ENCODE measurements at regions not wholly inside any gene's neighbourhood (a gene's known extent, or its start where the extent isn't known, plus 50 kb on each side); places are given as distances from the start of the nearest gene placed in this dataset.

DNA sequence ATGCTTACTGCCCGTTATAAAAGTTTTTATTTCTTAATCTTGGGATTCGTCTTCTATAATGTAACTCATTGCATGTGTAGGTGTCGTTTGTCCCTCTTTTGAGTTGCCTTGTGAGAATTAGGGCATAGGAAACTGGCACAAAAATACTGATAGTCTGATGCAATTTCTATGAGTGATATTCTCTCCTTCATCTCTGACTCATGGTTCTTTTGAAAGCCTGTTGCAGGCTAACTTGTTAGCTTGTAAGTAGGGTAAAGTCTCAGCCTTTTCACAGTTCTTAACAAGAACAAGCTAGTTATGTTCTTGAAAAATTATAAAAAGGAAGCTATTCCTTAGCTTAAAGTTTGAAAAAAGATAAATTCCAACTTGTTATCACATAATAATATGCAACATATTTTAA lies 1085.4 kb upstream of the NRXN1 start:
- no peak for TF ChIP-seq EP300 (IDR thresholded peaks at IDR 0.05; ENCODE audit: low read depth)
- TF ChIP-seq, protein P1, sequence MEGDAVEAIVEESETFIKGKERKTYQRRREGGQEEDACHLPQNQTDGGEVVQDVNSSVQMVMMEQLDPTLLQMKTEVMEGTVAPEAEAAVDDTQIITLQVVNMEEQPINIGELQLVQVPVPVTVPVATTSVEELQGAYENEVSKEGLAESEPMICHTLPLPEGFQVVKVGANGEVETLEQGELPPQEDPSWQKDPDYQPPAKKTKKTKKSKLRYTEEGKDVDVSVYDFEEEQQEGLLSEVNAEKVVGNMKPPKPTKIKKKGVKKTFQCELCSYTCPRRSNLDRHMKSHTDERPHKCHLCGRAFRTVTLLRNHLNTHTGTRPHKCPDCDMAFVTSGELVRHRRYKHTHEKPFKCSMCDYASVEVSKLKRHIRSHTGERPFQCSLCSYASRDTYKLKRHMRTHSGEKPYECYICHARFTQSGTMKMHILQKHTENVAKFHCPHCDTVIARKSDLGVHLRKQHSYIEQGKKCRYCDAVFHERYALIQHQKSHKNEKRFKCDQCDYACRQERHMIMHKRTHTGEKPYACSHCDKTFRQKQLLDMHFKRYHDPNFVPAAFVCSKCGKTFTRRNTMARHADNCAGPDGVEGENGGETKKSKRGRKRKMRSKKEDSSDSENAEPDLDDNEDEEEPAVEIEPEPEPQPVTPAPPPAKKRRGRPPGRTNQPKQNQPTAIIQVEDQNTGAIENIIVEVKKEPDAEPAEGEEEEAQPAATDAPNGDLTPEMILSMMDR (IDR thresholded peaks at IDR 0.05), result no peak
- TF ChIP-seq POLR2AphosphoS5 (IDR thresholded peaks at IDR 0.05), result no peak
- TF ChIP-seq POLR2A (IDR thresholded peaks at IDR 0.05), result no peak

Data from transverse colon (tissue), 4 donors.